ENCODE measurements at regions not wholly inside any gene's neighbourhood (a gene's known extent, or its start where the extent isn't known, plus 50 kb on each side); places are given as distances from the start of the nearest gene placed in this dataset.

DNA sequence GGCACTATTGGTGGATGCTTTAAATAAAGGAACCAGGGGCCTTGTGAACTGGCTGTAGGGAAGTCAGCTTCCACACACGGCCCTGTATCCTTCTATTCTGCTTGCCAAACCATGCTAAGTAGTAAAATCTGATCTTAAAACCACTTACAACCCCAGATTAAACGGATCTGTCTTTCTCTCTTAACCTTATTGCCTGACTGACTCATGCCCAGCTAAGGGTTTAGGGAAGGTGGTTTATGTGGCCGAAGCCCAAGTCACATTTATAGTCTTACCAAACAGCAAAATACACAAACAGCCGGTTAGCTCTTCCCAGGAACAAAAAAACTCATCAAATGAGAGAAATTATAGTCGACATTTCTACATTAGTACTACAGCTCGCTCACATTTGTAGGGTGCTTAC lies 988.4 kb upstream of the TENM3 start:
- TF ChIP-seq, protein P1, sequence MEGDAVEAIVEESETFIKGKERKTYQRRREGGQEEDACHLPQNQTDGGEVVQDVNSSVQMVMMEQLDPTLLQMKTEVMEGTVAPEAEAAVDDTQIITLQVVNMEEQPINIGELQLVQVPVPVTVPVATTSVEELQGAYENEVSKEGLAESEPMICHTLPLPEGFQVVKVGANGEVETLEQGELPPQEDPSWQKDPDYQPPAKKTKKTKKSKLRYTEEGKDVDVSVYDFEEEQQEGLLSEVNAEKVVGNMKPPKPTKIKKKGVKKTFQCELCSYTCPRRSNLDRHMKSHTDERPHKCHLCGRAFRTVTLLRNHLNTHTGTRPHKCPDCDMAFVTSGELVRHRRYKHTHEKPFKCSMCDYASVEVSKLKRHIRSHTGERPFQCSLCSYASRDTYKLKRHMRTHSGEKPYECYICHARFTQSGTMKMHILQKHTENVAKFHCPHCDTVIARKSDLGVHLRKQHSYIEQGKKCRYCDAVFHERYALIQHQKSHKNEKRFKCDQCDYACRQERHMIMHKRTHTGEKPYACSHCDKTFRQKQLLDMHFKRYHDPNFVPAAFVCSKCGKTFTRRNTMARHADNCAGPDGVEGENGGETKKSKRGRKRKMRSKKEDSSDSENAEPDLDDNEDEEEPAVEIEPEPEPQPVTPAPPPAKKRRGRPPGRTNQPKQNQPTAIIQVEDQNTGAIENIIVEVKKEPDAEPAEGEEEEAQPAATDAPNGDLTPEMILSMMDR (IDR thresholded peaks at IDR 0.05 in 4 of 5, conservative IDR thresholded peaks at IDR 0.05 in 1 of 5): no peak
- TF ChIP-seq POLR2A (IDR thresholded peaks at IDR 0.05): no peak

All from gastrocnemius medialis (tissue), 4 donors.